Chondrocyte (in vitro differentiated cells): ENCODE measurements at regions not wholly inside any gene's neighbourhood (a gene's known extent, or its start where the extent isn't known, plus 50 kb on each side); places are given as distances from the start of the nearest gene placed in this dataset.
"Not testable (repeated sequence)": the region's sequence is repeated elsewhere in the genome, so short reads cannot be mapped to it uniquely, and the experiment has no call there.

ENCODE experiments used
- DNase-seq: peaks from one replicate; pipeline ENCODE4 v3.0.0; 2021; ENCODE audit warnings: mixed read lengths, low spot score
- H3K27ac Mint-ChIP-seq: one replicate; pipeline ENCODE4 v1.8.0; 2021; ENCODE audit warnings: mild to moderate bottlenecking, moderate library complexity, mixed read lengths; ENCODE audit not compliant: unreplicated experiment
- H3K27me3 Mint-ChIP-seq: 2 replicates; pipeline ENCODE4 v1.8.0; 2021; ENCODE audit warnings: low read depth, mixed read lengths
- H3K36me3 Mint-ChIP-seq: 2 replicates; pipeline ENCODE4 v1.8.0; 2021; ENCODE audit warnings: low read depth, mixed read lengths
- H3K4me1 Mint-ChIP-seq: 2 replicates; pipeline ENCODE4 v1.8.0; 2021; ENCODE audit warnings: low read depth, mild to moderate bottlenecking, mixed read lengths
- H3K4me3 Mint-ChIP-seq: one replicate; pipeline ENCODE4 v1.8.0; 2021; ENCODE audit warnings: mild to moderate bottlenecking, moderate library complexity, mixed read lengths; ENCODE audit not compliant: unreplicated experiment
- H3K9me3 Mint-ChIP-seq: 2 replicates; pipeline ENCODE4 v1.8.0; 2021; ENCODE audit warnings: low read depth, mixed read lengths
- CTCF ChIP-seq: fragments of 200-600 bp; sonication (generic); IDR thresholded peaks from 2 replicates; pipeline ENCODE4 v1.5.0; 2021; ENCODE audit warnings: antibody characterized with exemption, mild to moderate bottlenecking, moderate library complexity

DNA sequence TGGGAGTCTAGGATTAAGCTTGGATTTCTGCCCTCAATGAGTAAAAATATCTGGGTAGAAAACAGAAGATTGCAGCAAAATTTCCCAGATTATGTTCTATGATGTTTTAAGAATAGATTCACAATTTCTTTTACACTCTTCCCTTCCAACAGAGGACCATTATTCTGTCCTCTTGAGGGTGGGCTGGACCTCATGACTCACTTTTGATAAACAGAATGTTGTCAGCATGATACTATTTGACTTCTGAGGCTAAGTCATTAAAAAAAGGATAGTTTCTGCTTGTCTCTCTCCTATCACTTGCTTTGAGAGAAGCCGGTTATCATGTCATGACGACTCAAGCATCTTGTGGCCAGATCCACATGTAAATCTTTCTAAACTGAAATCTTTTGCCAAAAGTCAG, 396.2 kb upstream of the CDIN1 start:
- no peaks in the 10 kb centered on the region for H3K36me3 Mint-ChIP-seq
- no peak for TF ChIP-seq CTCF
- H3K4me1 Mint-ChIP-seq: peaks cover 15% of the 10 kb centered on the region
- no peaks in the 10 kb centered on the region for H3K27me3 Mint-ChIP-seq
- H3K4me3 Mint-ChIP-seq: no peak overlapping the region
- H3K27ac Mint-ChIP-seq: no peak overlapping the region
- H3K9me3 Mint-ChIP-seq: no peaks in the 10 kb centered on the region
- no peak for DNase-seq

- H3K4me3 Mint-ChIP-seq: no peak overlapping the region
- H3K27me3 Mint-ChIP-seq: no peaks in the 10 kb centered on the region
- no peak for TF ChIP-seq CTCF
These were observed 394.0 kb upstream of the CDIN1 start for GRCh38 chr15:36185438-36185837.

GRCh38 chr15:36185845-36186244, 393.6 kb upstream of the CDIN1 start:
- DNase-seq: no peak
- Mint-ChIP-seq H3K4me3 (no peak overlapping the region), H3K27ac (no peak overlapping the region), H3K4me1 (peaks cover 12% of the 10 kb centered on the region), H3K9me3 (peaks cover 3% of the 10 kb centered on the region), H3K27me3 (no peaks in the 10 kb centered on the region), H3K36me3 (no peaks in the 10 kb centered on the region)
- no peak for TF ChIP-seq CTCF

More at GRCh38 chr15:36185438-36185837, 394.0 kb upstream of the CDIN1 start:
- Mint-ChIP-seq H3K9me3 (no peaks in the 10 kb centered on the region), H3K36me3 (no peaks in the 10 kb centered on the region), H3K27ac (no peak overlapping the region), H3K4me1 (peaks cover 12% of the 10 kb centered on the region)
- DNase-seq: no peak

GRCh38 chr15:36186376-36186775, 393.1 kb upstream of the CDIN1 start:
- H3K4me1 Mint-ChIP-seq: peaks cover 12% of the 10 kb centered on the region
- TF ChIP-seq CTCF: no peak
- no peaks in the 10 kb centered on the region for H3K27me3 Mint-ChIP-seq
- no peak overlapping the region for H3K4me3 Mint-ChIP-seq
- no peaks in the 10 kb centered on the region for H3K36me3 Mint-ChIP-seq
- no peak overlapping the region for H3K27ac Mint-ChIP-seq
- no peak for DNase-seq
- H3K9me3 Mint-ChIP-seq: peaks cover 7% of the 10 kb centered on the region

DNA sequence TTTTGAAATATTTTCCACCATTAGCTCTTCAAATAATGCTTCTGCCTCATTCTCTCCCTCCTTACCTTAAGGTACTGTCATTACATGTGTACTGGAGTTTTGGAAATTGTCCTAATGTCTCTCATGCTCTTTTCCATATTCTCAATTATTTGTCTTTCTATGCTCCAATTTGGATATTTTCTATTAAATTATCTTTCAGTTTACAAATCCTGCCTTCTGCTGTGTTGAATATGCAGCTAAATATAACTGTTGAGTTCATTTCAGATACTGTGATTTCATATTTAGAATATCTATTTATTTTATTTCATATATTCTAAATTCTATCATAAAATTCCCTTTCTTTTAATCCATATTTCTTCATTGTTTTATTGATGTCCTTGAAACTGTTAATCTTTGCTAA, 388.0 kb upstream of the CDIN1 start:
- peaks cover 3% of the 10 kb centered on the region for H3K4me1 Mint-ChIP-seq
- no peak for DNase-seq
- H3K27me3 Mint-ChIP-seq: no peaks in the 10 kb centered on the region
- H3K36me3 Mint-ChIP-seq: no peaks in the 10 kb centered on the region
- no peak overlapping the region for H3K27ac Mint-ChIP-seq
- H3K9me3 Mint-ChIP-seq: peaks cover 14% of the 10 kb centered on the region
- no peak overlapping the region for H3K4me3 Mint-ChIP-seq
- no peak for TF ChIP-seq CTCF

- H3K4me1 Mint-ChIP-seq, H3K27me3 Mint-ChIP-seq, DNase-seq, H3K4me3 Mint-ChIP-seq, H3K36me3 Mint-ChIP-seq, H3K27ac Mint-ChIP-seq: not testable (repeated sequence)
- H3K9me3 Mint-ChIP-seq: peaks cover 14% of the 10 kb centered on the region
These were observed 383.9 kb upstream of the CDIN1 start for GRCh38 chr15:36195361-36196007.
